GM23338 (cell line): ENCODE measurements at regions not wholly inside any gene's neighbourhood (a gene's known extent, or its start where the extent isn't known, plus 50 kb on each side); places are given as distances from the start of the nearest gene placed in this dataset.

Source experiments
- ATAC-seq: fragments of 200-7000 bp; cut with Tn5 transposase; 3 replicates; pipeline ENCODE4 v1.9.1; 2020
- DNase-seq: peaks from one replicate; pipeline ENCODE4 v3.0.0-alpha.2; 2015; ENCODE audit warnings: low spot score
- H2AFZ ChIP-seq: fragments of 200-600 bp; sonication (generic); 2 replicates; pipeline ENCODE4 v1.8.0; 2016; ENCODE audit warnings: antibody characterized with exemption, mild to moderate bottlenecking, moderate library complexity
- H3F3A ChIP-seq: fragments of 200-600 bp; sonication (generic); replicated peaks from 2 replicates; pipeline ENCODE4 v1.8.0; 2017; ENCODE audit warnings: antibody characterized with exemption, mixed run types, low read depth
- H3K27ac ChIP-seq: fragments of 200-600 bp; sonication (generic); 2 replicates; pipeline ENCODE4 v1.6.1; 2016; ENCODE audit warnings: low read depth
- H3K27me3 ChIP-seq: fragments of 200-600 bp; sonication (generic); 2 replicates; pipeline ENCODE4 v1.8.0; 2016; ENCODE audit warnings: mild to moderate bottlenecking, mixed run types, moderate library complexity; ENCODE audit not compliant: insufficient read depth
- H3K36me3 ChIP-seq: fragments of 200-600 bp; sonication (generic); 2 replicates; pipeline ENCODE4 v1.8.0; 2016; ENCODE audit warnings: mild to moderate bottlenecking; ENCODE audit not compliant: insufficient read depth
- H3K4me1 ChIP-seq: fragments of 200-600 bp; sonication (generic); 2 replicates; pipeline ENCODE4 v1.8.0; 2016; ENCODE audit warnings: mild to moderate bottlenecking, moderate library complexity; ENCODE audit not compliant: insufficient read depth
- H3K4me2 ChIP-seq: fragments of 200-600 bp; sonication (generic); 2 replicates; pipeline ENCODE4 v1.7.1; 2017; ENCODE audit warnings: mixed run types
- H3K4me3 ChIP-seq: fragments of 200-600 bp; sonication (generic); 2 replicates; pipeline ENCODE4 v1.6.1; 2016; ENCODE audit warnings: mixed run types
- H3K79me2 ChIP-seq: fragments of 200-600 bp; sonication (generic); replicated peaks from 2 replicates; pipeline ENCODE4 v1.8.0; 2017; ENCODE audit warnings: mild to moderate bottlenecking; ENCODE audit not compliant: insufficient read depth
- H3K9me2 ChIP-seq: fragments of 200-600 bp; sonication (generic); 2 replicates; pipeline ENCODE4 v1.8.0; 2017; ENCODE audit not compliant: insufficient read depth
- H4K20me1 ChIP-seq: fragments of 200-600 bp; sonication (generic); replicated peaks from 2 replicates; pipeline ENCODE4 v1.8.0; 2017; ENCODE audit warnings: mild to moderate bottlenecking; ENCODE audit not compliant: insufficient read depth
- H3K27ac Mint-ChIP-seq: 2 replicates; pipeline ENCODE4 v1.8.0; 2020; ENCODE audit warnings: inconsistent platforms, mild to moderate bottlenecking, moderate library complexity, mixed read lengths
- H3K27me3 Mint-ChIP-seq: 3 replicates; pipeline ENCODE4 v1.8.0; 2022; ENCODE audit warnings: low read depth, mild to moderate bottlenecking, moderate library complexity, mixed read lengths, inconsistent platforms; ENCODE audit not compliant: insufficient read depth, poor library complexity
- H3K36me3 Mint-ChIP-seq: 3 replicates; pipeline ENCODE4 v1.8.0; 2021; ENCODE audit warnings: low read depth, mild to moderate bottlenecking, inconsistent platforms, moderate library complexity, mixed read lengths
- H3K4me1 Mint-ChIP-seq: 3 replicates; pipeline ENCODE4 v1.8.0; 2020; ENCODE audit warnings: mild to moderate bottlenecking, inconsistent platforms, mixed read lengths
- H3K4me3 Mint-ChIP-seq: 3 replicates; pipeline ENCODE4 v1.8.0; 2021; ENCODE audit warnings: moderate library complexity, mild to moderate bottlenecking, inconsistent platforms, mixed read lengths
- H3K9me3 Mint-ChIP-seq: 3 replicates; pipeline ENCODE4 v1.8.0; 2020; ENCODE audit warnings: moderate library complexity, mild to moderate bottlenecking, inconsistent platforms, mixed read lengths
- CTCF ChIP-seq, 2 experiments: fragments of 200-600 bp in 1 of 2; sonication (generic) in 1 of 2; conservative IDR thresholded peaks; 2 replicates each; pipeline versions ENCODE4 v1.5.1 to v1.6.1; 2016 to 2017; ENCODE audit warnings: antibody characterized with exemption in 2 of 2, low read depth in 2 of 2, mild to moderate bottlenecking in 2 of 2, moderate library complexity in 1 of 2
- ETS1 ChIP-seq: IDR thresholded peaks from 2 replicates; pipeline ENCODE4 v1.6.1; 2016; ENCODE audit warnings: antibody characterized with exemption
- EZH2 ChIP-seq: fragments of 200-600 bp; sonication (generic); IDR thresholded peaks from one replicate; pipeline ENCODE4 v1.8.0; 2017; ENCODE audit warnings: antibody characterized with exemption, mild to moderate bottlenecking, low read depth; ENCODE audit not compliant: unreplicated experiment
- EZH2phosphoT487 ChIP-seq: fragments of 200-600 bp; sonication (generic); IDR thresholded peaks from one replicate; pipeline ENCODE4 v1.8.1; 2018; ENCODE audit warnings: antibody characterized with exemption; ENCODE audit not compliant: unreplicated experiment
- JUNB ChIP-seq: IDR thresholded peaks from one replicate; pipeline ENCODE4 v1.6.1; 2016; ENCODE audit warnings: antibody characterized with exemption; ENCODE audit not compliant: unreplicated experiment
- REST ChIP-seq: IDR thresholded peaks from one replicate; pipeline ENCODE4 v1.6.1; 2018; ENCODE audit warnings: antibody characterized with exemption; ENCODE audit not compliant: unreplicated experiment
- STAT1 ChIP-seq: IDR thresholded peaks from one replicate; pipeline ENCODE4 v1.6.1; 2016; ENCODE audit warnings: antibody characterized with exemption; ENCODE audit not compliant: unreplicated experiment

GRCh38 chr7:1309290-1309689 is 76.6 kb downstream of the UNCX start:
- no peaks in the 10 kb centered on the region for H3K79me2 ChIP-seq
- H3K9me2 ChIP-seq = peaks cover 10% of the 10 kb centered on the region; the same call in 1 of the 2 replicates
- no peaks in the 10 kb centered on the region for H3F3A ChIP-seq
- no peak overlapping the region for H3K4me2 ChIP-seq
- no peaks in the 10 kb centered on the region for H3K4me1 Mint-ChIP-seq
- H3K27ac ChIP-seq = no peak overlapping the region
- H3K9me3 Mint-ChIP-seq = peaks cover 11% of the 10 kb centered on the region; the same call in 2 of the 3 replicates
- no peaks in the 10 kb centered on the region for H3K36me3 ChIP-seq
- H3K4me3 ChIP-seq = no peak overlapping the region
- H3K4me3 Mint-ChIP-seq = no peak overlapping the region
- no peaks in the 10 kb centered on the region for H3K36me3 Mint-ChIP-seq
- no peak overlapping the region for H3K27ac Mint-ChIP-seq
- TF ChIP-seq JUNB (no peak), ETS1 (no peak)
- H4K20me1 ChIP-seq = no peaks in the 10 kb centered on the region
- H3K4me1 ChIP-seq = no peaks in the 10 kb centered on the region
- ATAC-seq (no peak), DNase-seq (no peak)
- peaks cover 3% of the 10 kb centered on the region for H3K27me3 Mint-ChIP-seq
- no peaks in the 10 kb centered on the region for H3K27me3 ChIP-seq
- no peak overlapping the region for H2AFZ ChIP-seq

- no peaks in the 10 kb centered on the region for H3K79me2 ChIP-seq
- H3K27me3 ChIP-seq = no peaks in the 10 kb centered on the region
- H3K27ac ChIP-seq = no peak overlapping the region
- Mint-ChIP-seq H3K27ac (no peak overlapping the region), H3K4me1 (no peaks in the 10 kb centered on the region), H3K9me3 (peaks cover 11% of the 10 kb centered on the region; the same call in 2 of the 3 replicates), H3K27me3 (peaks cover 3% of the 10 kb centered on the region), H3K4me3 (no peak overlapping the region), H3K36me3 (no peaks in the 10 kb centered on the region)
- no peak overlapping the region for H3K4me3 ChIP-seq
- no peaks in the 10 kb centered on the region for H3F3A ChIP-seq
- ATAC-seq = no peak
- H4K20me1 ChIP-seq = no peaks in the 10 kb centered on the region
- H3K4me1 ChIP-seq = no peaks in the 10 kb centered on the region
- H3K4me2 ChIP-seq = no peak overlapping the region
- H2AFZ ChIP-seq = no peak overlapping the region
- no peak for DNase-seq
- peaks cover 10% of the 10 kb centered on the region; the same call in 1 of the 2 replicates for H3K9me2 ChIP-seq
- TF ChIP-seq REST (no peak), EZH2phosphoT487 (no peak), ETS1 (no peak), STAT1 (no peak), CTCF (conservative IDR thresholded peaks at IDR 0.05; ENCODE audit: low read depth in 2 of 2) (no peak), EZH2 (no peak)
- H3K36me3 ChIP-seq = no peaks in the 10 kb centered on the region
Measured at GRCh38 chr7:1309996-1310395, 77.3 kb downstream of the UNCX start.
